Neural cell (in vitro differentiated cells): ENCODE measurements at regions not wholly inside any gene's neighbourhood (a gene's known extent, or its start where the extent isn't known, plus 50 kb on each side); places are given as distances from the start of the nearest gene placed in this dataset.

ENCODE experiments used
- H2AFZ ChIP-seq: fragments of 200-600, 300-800 bp; sonication (generic), shearing (Covaris generic); 2 replicates; pipeline ENCODE4 v1.6.0; 2014; ENCODE audit warnings: low read depth, mild to moderate bottlenecking, antibody characterized with exemption, low read length, moderate library complexity
- H3F3A ChIP-seq: fragments of 200-600 bp; shearing (Covaris generic); 2 replicates; pipeline ENCODE4 v1.6.1; 2016; ENCODE audit warnings: mild to moderate bottlenecking, moderate library complexity, mixed read lengths, antibody characterized with exemption, low read length; ENCODE audit not compliant: insufficient read depth, poor library complexity, severe bottlenecking
- H3K27ac ChIP-seq: fragments of 200-600, 300-800 bp; sonication (generic), shearing (Covaris generic); 2 replicates; pipeline ENCODE4 v1.5.1; 2014; ENCODE audit warnings: mild to moderate bottlenecking, low read length, moderate library complexity
- H3K27me3 ChIP-seq: fragments of 300-800, 200-600 bp; sonication (generic), shearing (Covaris generic); 2 replicates; pipeline ENCODE4 v1.6.0; 2014; ENCODE audit warnings: mild to moderate bottlenecking, low read depth, low read length, moderate library complexity; ENCODE audit not compliant: insufficient read depth
- H3K36me3 ChIP-seq: fragments of 300-800, 200-600 bp; sonication (generic), shearing (Covaris generic); 2 replicates; pipeline ENCODE4 v1.5.1; 2014; ENCODE audit warnings: mild to moderate bottlenecking, antibody characterized with exemption, low read length, moderate library complexity; ENCODE audit not compliant: insufficient read depth
- H3K4me2 ChIP-seq: fragments of 300-800, 200-600 bp; sonication (generic), shearing (Covaris generic); 2 replicates; pipeline ENCODE4 v1.6.0; 2014; ENCODE audit warnings: mild to moderate bottlenecking, low read length
- H3K4me3 ChIP-seq: fragments of 300-800, 200-600 bp; sonication (generic), shearing (Covaris generic); 2 replicates; pipeline ENCODE4 v1.5.1; 2014; ENCODE audit warnings: mild to moderate bottlenecking, low read length, moderate library complexity
- H3K79me2 ChIP-seq: fragments of 200-600 bp; shearing (Covaris generic); replicated peaks from 2 replicates; pipeline ENCODE4 v1.6.0; 2014; ENCODE audit warnings: mild to moderate bottlenecking, low read length, moderate library complexity; ENCODE audit not compliant: insufficient read depth
- H3K9ac ChIP-seq: fragments of 300-800, 200-600 bp; sonication (generic), shearing (Covaris generic); 2 replicates; pipeline ENCODE4 v1.6.1; 2016; ENCODE audit warnings: mild to moderate bottlenecking, low read length, mixed read lengths
- H3K9me2 ChIP-seq: fragments of 200-600 bp; shearing (Covaris generic); 2 replicates; pipeline ENCODE4 v1.6.1; 2016; ENCODE audit warnings: mild to moderate bottlenecking, low read length, mixed read lengths; ENCODE audit not compliant: insufficient read depth
- H3K9me3 ChIP-seq: fragments of 200-600, 300-800 bp; sonication (generic), shearing (Covaris generic); 2 replicates; pipeline ENCODE4 v1.6.1; 2016; ENCODE audit warnings: mild to moderate bottlenecking, mixed run types, low read length, moderate library complexity, mixed read lengths
- H4K20me1 ChIP-seq: fragments of 200-600 bp; shearing (Covaris generic); 2 replicates; pipeline ENCODE4 v1.6.1; 2016; ENCODE audit warnings: mild to moderate bottlenecking, mixed run types; ENCODE audit not compliant: insufficient read depth
- EP300 ChIP-seq: fragments of 450-650 bp; conservative IDR thresholded peaks from 2 replicates; pipeline ENCODE4 v1.6.1; 2014; ENCODE audit warnings: antibody characterized with exemption, mild to moderate bottlenecking, moderate library complexity; ENCODE audit not compliant: poor library complexity, severe bottlenecking
- EZH2 ChIP-seq: fragments of 200-600, 300-800 bp; shearing (Covaris generic), sonication (generic); IDR thresholded peaks from 2 replicates; pipeline ENCODE4 v1.6.1; 2014; ENCODE audit warnings: antibody characterized with exemption, low read length, borderline replicate concordance, mild to moderate bottlenecking; ENCODE audit not compliant: insufficient read depth, poor library complexity, severe bottlenecking
- MXI1 ChIP-seq: fragments of 450-650 bp; conservative IDR thresholded peaks from 2 replicates; pipeline ENCODE4 v1.6.1; 2014; ENCODE audit warnings: antibody characterized with exemption, mild to moderate bottlenecking; ENCODE audit not compliant: poor library complexity, severe bottlenecking
- POLR2AphosphoS5 ChIP-seq: IDR thresholded peaks from 2 replicates; pipeline ENCODE4 v1.6.1; 2012
- RAD21 ChIP-seq: fragments of 450-650 bp; conservative IDR thresholded peaks from 2 replicates; pipeline ENCODE4 v1.6.1; 2014; ENCODE audit warnings: antibody characterized with exemption, mild to moderate bottlenecking, moderate library complexity
- SMC3 ChIP-seq: fragments of 450-650 bp; conservative IDR thresholded peaks from 2 replicates; pipeline ENCODE4 v1.6.1; 2014; ENCODE audit warnings: antibody characterized with exemption, mild to moderate bottlenecking, moderate library complexity; ENCODE audit not compliant: poor library complexity
- TAF1 ChIP-seq: IDR thresholded peaks from 2 replicates; pipeline ENCODE4 v1.6.1; 2012; ENCODE audit warnings: low read depth
- TF ChIP-seq, protein P1 (sequence below): fragments of 450-650 bp; IDR thresholded peaks from 2 replicates; pipeline ENCODE4 v1.5.1; 2014; ENCODE audit warnings: antibody characterized with exemption, mild to moderate bottlenecking, moderate library complexity; ENCODE audit not compliant: poor library complexity, severe bottlenecking
- TF ChIP-seq, protein P2 (sequence below): IDR thresholded peaks from 2 replicates; pipeline ENCODE4 v1.6.1; 2012; ENCODE audit warnings: borderline replicate concordance

DNA sequence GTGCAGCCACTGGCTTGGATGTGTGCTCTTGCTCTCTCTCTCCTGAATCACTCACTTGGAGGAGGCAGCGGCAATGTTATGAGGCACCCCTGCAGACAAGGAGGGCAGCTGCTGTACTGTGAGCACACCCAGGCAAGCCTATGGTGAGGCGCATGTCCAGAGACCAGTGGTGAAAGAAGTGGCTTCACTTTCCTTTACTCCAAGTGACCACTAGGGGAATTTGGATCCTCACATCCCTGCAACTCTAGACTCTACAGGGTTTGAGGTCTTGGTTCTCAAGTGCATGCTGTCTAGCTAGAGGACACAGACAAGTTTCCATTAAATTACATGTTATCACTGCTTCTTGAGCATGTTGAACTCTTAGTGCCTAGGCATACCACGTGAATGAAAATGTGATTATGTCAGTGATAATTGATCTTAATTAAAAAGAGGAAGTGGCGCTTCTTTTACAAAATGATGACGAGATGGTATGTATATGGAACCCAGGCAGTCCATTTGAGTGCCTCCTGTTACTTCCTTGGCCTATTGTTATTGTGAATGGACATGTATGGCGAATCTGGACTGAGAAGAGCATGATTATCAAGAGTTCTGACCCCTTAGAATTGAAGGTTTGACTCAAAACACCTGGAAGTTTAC lies 181.0 kb upstream of the CDH2 start:
- TF ChIP-seq SMC3 (no peak), MXI1 (no peak), TAF1 (no peak), RAD21 (no peak), EP300 (no peak), EZH2 (no peak), POLR2AphosphoS5 (no peak)
- TF ChIP-seq, protein P1, sequence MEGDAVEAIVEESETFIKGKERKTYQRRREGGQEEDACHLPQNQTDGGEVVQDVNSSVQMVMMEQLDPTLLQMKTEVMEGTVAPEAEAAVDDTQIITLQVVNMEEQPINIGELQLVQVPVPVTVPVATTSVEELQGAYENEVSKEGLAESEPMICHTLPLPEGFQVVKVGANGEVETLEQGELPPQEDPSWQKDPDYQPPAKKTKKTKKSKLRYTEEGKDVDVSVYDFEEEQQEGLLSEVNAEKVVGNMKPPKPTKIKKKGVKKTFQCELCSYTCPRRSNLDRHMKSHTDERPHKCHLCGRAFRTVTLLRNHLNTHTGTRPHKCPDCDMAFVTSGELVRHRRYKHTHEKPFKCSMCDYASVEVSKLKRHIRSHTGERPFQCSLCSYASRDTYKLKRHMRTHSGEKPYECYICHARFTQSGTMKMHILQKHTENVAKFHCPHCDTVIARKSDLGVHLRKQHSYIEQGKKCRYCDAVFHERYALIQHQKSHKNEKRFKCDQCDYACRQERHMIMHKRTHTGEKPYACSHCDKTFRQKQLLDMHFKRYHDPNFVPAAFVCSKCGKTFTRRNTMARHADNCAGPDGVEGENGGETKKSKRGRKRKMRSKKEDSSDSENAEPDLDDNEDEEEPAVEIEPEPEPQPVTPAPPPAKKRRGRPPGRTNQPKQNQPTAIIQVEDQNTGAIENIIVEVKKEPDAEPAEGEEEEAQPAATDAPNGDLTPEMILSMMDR, result no peak
- TF ChIP-seq, protein P2, sequence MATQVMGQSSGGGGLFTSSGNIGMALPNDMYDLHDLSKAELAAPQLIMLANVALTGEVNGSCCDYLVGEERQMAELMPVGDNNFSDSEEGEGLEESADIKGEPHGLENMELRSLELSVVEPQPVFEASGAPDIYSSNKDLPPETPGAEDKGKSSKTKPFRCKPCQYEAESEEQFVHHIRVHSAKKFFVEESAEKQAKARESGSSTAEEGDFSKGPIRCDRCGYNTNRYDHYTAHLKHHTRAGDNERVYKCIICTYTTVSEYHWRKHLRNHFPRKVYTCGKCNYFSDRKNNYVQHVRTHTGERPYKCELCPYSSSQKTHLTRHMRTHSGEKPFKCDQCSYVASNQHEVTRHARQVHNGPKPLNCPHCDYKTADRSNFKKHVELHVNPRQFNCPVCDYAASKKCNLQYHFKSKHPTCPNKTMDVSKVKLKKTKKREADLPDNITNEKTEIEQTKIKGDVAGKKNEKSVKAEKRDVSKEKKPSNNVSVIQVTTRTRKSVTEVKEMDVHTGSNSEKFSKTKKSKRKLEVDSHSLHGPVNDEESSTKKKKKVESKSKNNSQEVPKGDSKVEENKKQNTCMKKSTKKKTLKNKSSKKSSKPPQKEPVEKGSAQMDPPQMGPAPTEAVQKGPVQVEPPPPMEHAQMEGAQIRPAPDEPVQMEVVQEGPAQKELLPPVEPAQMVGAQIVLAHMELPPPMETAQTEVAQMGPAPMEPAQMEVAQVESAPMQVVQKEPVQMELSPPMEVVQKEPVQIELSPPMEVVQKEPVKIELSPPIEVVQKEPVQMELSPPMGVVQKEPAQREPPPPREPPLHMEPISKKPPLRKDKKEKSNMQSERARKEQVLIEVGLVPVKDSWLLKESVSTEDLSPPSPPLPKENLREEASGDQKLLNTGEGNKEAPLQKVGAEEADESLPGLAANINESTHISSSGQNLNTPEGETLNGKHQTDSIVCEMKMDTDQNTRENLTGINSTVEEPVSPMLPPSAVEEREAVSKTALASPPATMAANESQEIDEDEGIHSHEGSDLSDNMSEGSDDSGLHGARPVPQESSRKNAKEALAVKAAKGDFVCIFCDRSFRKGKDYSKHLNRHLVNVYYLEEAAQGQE, result no peak
- no peak overlapping the region for H3K27ac ChIP-seq
- H2AFZ ChIP-seq, result no peak overlapping the region
- no peaks in the 10 kb centered on the region for H3F3A ChIP-seq
- no peak overlapping the region for H3K4me3 ChIP-seq
- H3K4me2 ChIP-seq, result no peak overlapping the region
- no peaks in the 10 kb centered on the region for H4K20me1 ChIP-seq
- no peaks in the 10 kb centered on the region for H3K9me2 ChIP-seq
- H3K36me3 ChIP-seq, result no peaks in the 10 kb centered on the region
- H3K27me3 ChIP-seq, result no peaks in the 10 kb centered on the region
- no peaks in the 10 kb centered on the region for H3K79me2 ChIP-seq
- H3K9me3 ChIP-seq, result no peaks in the 10 kb centered on the region
- H3K9ac ChIP-seq, result no peak overlapping the region

DNA sequence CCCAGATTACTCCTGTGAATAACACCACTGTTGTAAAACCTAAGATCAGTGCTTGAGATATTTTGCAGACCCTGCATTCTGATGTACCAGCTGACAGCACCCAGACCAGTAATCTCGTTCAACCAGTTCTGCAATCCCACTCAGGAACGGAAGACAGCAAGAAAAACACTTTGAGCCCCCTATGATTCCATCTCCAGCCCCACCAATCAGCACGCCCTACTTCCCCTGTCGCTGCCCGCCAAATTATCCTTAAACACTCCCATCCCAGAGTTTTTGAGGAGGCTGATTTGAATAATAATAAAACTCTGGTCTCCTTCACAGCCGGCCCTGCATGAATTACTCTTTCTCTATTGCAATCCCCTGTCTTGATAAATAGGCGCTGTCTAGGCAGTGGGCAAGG lies 173.9 kb upstream of the CDH2 start:
- Histone ChIP-seq H3K4me2 (no peak overlapping the region), H3K9ac (no peak overlapping the region), H3K36me3 (no peaks in the 10 kb centered on the region), H3K79me2 (no peaks in the 10 kb centered on the region), H3K9me3 (no peaks in the 10 kb centered on the region), H3K4me3 (no peak overlapping the region), H3K27ac (no peak overlapping the region), H4K20me1 (no peaks in the 10 kb centered on the region), H3K27me3 (no peaks in the 10 kb centered on the region), H2AFZ (no peak overlapping the region), H3F3A (no peaks in the 10 kb centered on the region), H3K9me2 (no peaks in the 10 kb centered on the region)
- TF ChIP-seq EP300 (no peak), POLR2AphosphoS5 (no peak), MXI1 (no peak), RAD21 (no peak), SMC3 (no peak), EZH2 (no peak), TAF1 (no peak)
- TF ChIP-seq, protein P1, result no peak
- TF ChIP-seq, protein P2, result no peak
